ENCODE measurements at regions not wholly inside any gene's neighbourhood (a gene's known extent, or its start where the extent isn't known, plus 50 kb on each side); places are given as distances from the start of the nearest gene placed in this dataset.

- intact Hi-C loops (cut with micrococcal nuclease; ENCODE audit: unreplicated experiment) = no loop called here
- TF ChIP-seq CTCF (IDR thresholded peaks at IDR 0.05; ENCODE audit: unreplicated experiment) = no peak
These were observed 2072.4 kb downstream of the MRPL39 start for GRCh38 chr21:23534850-23535249.

DNA sequence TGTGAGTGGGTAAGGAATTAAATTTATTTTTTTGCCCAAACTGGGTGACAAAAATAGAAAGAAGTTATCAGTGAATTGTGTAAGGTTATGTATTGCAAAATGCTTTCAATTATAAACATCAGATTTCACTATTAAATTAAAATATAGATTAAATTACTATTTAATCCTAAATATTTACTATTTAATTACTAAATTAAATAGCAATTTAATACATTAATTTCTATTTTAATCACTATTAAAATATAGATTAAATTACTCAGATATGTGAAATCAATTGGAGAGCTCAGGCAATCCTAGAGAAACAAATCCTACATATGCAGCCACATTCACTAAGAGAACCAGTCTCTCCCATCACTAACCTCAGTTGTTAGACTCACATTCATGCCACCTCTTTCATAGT lies 2075.8 kb downstream of the MRPL39 start:
- Mint-ChIP-seq H3K27me3 (ENCODE audit: unreplicated experiment) (no peaks in the 10 kb centered on the region), H3K9me3 (ENCODE audit: low read depth, unreplicated experiment) (no peaks in the 10 kb centered on the region), H3K4me3 (ENCODE audit: low read depth, unreplicated experiment) (no peak overlapping the region), H3K36me3 (ENCODE audit: insufficient read depth, unreplicated experiment) (no peaks in the 10 kb centered on the region), H3K27ac (ENCODE audit: unreplicated experiment) (no peak overlapping the region), H3K4me1 (ENCODE audit: low read depth, unreplicated experiment) (no peaks in the 10 kb centered on the region)
- intact Hi-C loops (cut with micrococcal nuclease; ENCODE audit: unreplicated experiment) = no loop called here
- TF ChIP-seq CTCF (IDR thresholded peaks at IDR 0.05; ENCODE audit: unreplicated experiment) = no peak
- CTCF ChIA-PET = no interaction called here
- no peak for DNase-seq
- no TSS peak for BruUV-seq (replicated peaks)

More at GRCh38 chr21:23534850-23535249, 2072.4 kb downstream of the MRPL39 start:
- no peaks in the 10 kb centered on the region for H3K4me1 Mint-ChIP-seq (ENCODE audit: low read depth, unreplicated experiment)
- H3K27ac Mint-ChIP-seq (ENCODE audit: unreplicated experiment) = no peak overlapping the region
- BruUV-seq (replicated peaks) = no TSS peak
- no peak for DNase-seq
- H3K9me3 Mint-ChIP-seq (ENCODE audit: low read depth, unreplicated experiment) = no peaks in the 10 kb centered on the region
- H3K4me3 Mint-ChIP-seq (ENCODE audit: low read depth, unreplicated experiment) = no peak overlapping the region
- no peaks in the 10 kb centered on the region for H3K27me3 Mint-ChIP-seq (ENCODE audit: unreplicated experiment)
- CTCF ChIA-PET = no interaction called here
- H3K36me3 Mint-ChIP-seq (ENCODE audit: insufficient read depth, unreplicated experiment) = no peaks in the 10 kb centered on the region

DNA sequence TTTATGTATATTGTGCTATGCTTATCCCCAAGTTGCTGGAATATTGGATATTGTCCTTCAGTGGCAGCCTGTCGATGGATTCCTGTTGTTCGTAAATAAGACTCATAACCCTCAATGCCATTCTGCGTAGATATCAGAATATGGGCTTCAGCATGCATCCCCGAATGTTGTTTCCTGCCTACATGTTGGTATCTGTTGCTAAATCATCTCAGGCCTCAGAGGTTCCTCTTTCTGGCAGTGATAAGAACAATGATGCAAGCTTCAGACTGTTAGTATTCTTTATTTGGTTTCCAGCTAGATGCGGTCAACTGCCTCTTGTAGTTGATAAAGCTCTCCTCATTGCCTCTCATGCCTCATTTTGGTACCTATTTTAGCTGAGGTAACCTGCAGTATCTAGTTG lies 2082.6 kb downstream of the MRPL39 start:
- no peak overlapping the region for H3K27ac Mint-ChIP-seq (ENCODE audit: unreplicated experiment)
- no peaks in the 10 kb centered on the region for H3K4me1 Mint-ChIP-seq (ENCODE audit: low read depth, unreplicated experiment)
- no peaks in the 10 kb centered on the region for H3K27me3 Mint-ChIP-seq (ENCODE audit: unreplicated experiment)
- no peak overlapping the region for H3K4me3 Mint-ChIP-seq (ENCODE audit: low read depth, unreplicated experiment)
- no peak for DNase-seq
- CTCF ChIA-PET = no interaction called here
- H3K9me3 Mint-ChIP-seq (ENCODE audit: low read depth, unreplicated experiment) = peaks cover 6% of the 10 kb centered on the region
- BruUV-seq (replicated peaks) = no TSS peak
- no peak for TF ChIP-seq CTCF (IDR thresholded peaks at IDR 0.05; ENCODE audit: unreplicated experiment)
- intact Hi-C loops (cut with micrococcal nuclease; ENCODE audit: unreplicated experiment) = no loop called here
- H3K36me3 Mint-ChIP-seq (ENCODE audit: insufficient read depth, unreplicated experiment) = no peaks in the 10 kb centered on the region

GRCh38 chr21:23522751-23523150 lies 2084.5 kb downstream of the MRPL39 start:
- intact Hi-C loops (cut with micrococcal nuclease; ENCODE audit: unreplicated experiment) = no loop called here
- CTCF ChIA-PET = no interaction called here
- no TSS peak for BruUV-seq (replicated peaks)
- peaks cover 6% of the 10 kb centered on the region for H3K9me3 Mint-ChIP-seq (ENCODE audit: low read depth, unreplicated experiment)
- H3K27me3 Mint-ChIP-seq (ENCODE audit: unreplicated experiment) = no peaks in the 10 kb centered on the region
- H3K4me3 Mint-ChIP-seq (ENCODE audit: low read depth, unreplicated experiment) = no peak overlapping the region
- DNase-seq = no peak
- H3K4me1 Mint-ChIP-seq (ENCODE audit: low read depth, unreplicated experiment) = no peaks in the 10 kb centered on the region
- no peaks in the 10 kb centered on the region for H3K36me3 Mint-ChIP-seq (ENCODE audit: insufficient read depth, unreplicated experiment)
- no peak for TF ChIP-seq CTCF (IDR thresholded peaks at IDR 0.05; ENCODE audit: unreplicated experiment)
- no peak overlapping the region for H3K27ac Mint-ChIP-seq (ENCODE audit: unreplicated experiment)

DNA sequence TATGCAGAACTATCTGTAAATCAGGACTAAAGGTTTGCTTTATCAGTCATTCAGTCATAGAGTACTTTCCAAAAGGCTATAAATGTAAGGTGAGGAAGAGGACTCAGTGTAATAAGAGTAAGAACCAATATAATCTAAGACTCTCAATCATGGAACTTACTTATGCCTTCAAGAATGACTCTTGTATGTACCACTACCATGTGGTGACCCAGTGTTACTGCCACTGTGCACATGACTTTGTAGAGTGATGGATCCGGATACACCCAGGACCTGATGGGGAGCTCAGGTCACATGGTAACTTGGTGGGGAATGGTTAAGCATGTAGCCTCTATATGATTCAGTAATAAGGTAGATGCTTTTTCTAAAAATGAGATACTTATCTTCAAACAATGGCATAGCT lies 2099.8 kb downstream of the MRPL39 start:
- Mint-ChIP-seq H3K9me3 (ENCODE audit: low read depth, unreplicated experiment) (peaks cover 6% of the 10 kb centered on the region), H3K27ac (ENCODE audit: unreplicated experiment) (no peak overlapping the region), H3K4me1 (ENCODE audit: low read depth, unreplicated experiment) (no peaks in the 10 kb centered on the region), H3K36me3 (ENCODE audit: insufficient read depth, unreplicated experiment) (no peaks in the 10 kb centered on the region), H3K27me3 (ENCODE audit: unreplicated experiment) (no peaks in the 10 kb centered on the region), H3K4me3 (ENCODE audit: low read depth, unreplicated experiment) (no peak overlapping the region)
- intact Hi-C loops (cut with micrococcal nuclease; ENCODE audit: unreplicated experiment) = no loop called here
- CTCF ChIA-PET = no interaction called here
- TF ChIP-seq CTCF (IDR thresholded peaks at IDR 0.05; ENCODE audit: unreplicated experiment) = no peak
- no TSS peak for BruUV-seq (replicated peaks)
- no peak for DNase-seq

All from Calu3 (cell line).